ENCODE measurements at regions not wholly inside any gene's neighbourhood (a gene's known extent, or its start where the extent isn't known, plus 50 kb on each side); places are given as distances from the start of the nearest gene placed in this dataset.

DNA sequence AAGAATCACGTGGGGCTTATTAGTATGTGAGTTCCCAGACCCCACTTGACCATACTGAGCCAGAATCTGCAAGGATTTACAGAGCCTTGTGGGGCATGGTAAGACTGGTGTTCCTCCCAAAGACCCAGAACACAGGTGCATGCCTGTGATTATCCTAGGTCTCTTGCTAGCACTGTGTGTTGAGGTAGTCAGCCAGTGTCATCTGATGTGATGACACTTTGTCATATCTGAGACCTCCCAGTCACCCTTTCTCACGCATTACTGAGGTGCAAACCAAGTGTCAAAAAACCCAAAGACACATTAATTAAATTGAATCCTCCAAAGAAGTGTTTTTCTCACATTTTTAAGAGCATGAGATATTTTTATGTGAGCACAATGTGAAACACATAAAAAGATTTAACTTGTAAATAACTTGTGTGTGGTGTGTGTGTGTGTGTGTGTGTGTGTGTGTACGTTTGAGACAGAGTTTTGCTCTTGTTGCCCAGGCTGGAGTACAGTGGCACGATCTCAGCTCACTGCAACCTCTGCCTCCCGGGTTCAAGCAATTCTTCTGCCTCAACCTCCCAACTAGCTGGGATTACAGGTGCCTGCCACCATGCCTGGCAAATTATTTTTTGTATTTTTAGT, 162.0 kb upstream of the PRPS1L1 start:
- Histone ChIP-seq H3K4me2 (ENCODE audit: low read length) (no peak overlapping the region), H3K4me3 (ENCODE audit: low read length) (no peak overlapping the region), H2AFZ (ENCODE audit: low read depth, low read length) (no peak overlapping the region), H3K4me1 (ENCODE audit: low read length) (no peaks in the 10 kb centered on the region), H3K9me3 (ENCODE audit: insufficient read depth, low read length) (no peaks in the 10 kb centered on the region), H3K27ac (ENCODE audit: low read length) (no peak overlapping the region), H3K36me3 (replicated peaks; ENCODE audit: low read depth, low read length) (no peaks in the 10 kb centered on the region), H3K27me3 (ENCODE audit: low read depth, low read length) (no peaks in the 10 kb centered on the region), H3K79me2 (ENCODE audit: low read length) (no peaks in the 10 kb centered on the region), H4K20me1 (ENCODE audit: insufficient read depth, low read length) (no peaks in the 10 kb centered on the region), H3K9ac (ENCODE audit: low read length) (no peak overlapping the region)
- TF ChIP-seq, protein P1, sequence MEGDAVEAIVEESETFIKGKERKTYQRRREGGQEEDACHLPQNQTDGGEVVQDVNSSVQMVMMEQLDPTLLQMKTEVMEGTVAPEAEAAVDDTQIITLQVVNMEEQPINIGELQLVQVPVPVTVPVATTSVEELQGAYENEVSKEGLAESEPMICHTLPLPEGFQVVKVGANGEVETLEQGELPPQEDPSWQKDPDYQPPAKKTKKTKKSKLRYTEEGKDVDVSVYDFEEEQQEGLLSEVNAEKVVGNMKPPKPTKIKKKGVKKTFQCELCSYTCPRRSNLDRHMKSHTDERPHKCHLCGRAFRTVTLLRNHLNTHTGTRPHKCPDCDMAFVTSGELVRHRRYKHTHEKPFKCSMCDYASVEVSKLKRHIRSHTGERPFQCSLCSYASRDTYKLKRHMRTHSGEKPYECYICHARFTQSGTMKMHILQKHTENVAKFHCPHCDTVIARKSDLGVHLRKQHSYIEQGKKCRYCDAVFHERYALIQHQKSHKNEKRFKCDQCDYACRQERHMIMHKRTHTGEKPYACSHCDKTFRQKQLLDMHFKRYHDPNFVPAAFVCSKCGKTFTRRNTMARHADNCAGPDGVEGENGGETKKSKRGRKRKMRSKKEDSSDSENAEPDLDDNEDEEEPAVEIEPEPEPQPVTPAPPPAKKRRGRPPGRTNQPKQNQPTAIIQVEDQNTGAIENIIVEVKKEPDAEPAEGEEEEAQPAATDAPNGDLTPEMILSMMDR (IDR thresholded peaks at IDR 0.05; ENCODE audit: low read depth, low read length): no peak

DNA sequence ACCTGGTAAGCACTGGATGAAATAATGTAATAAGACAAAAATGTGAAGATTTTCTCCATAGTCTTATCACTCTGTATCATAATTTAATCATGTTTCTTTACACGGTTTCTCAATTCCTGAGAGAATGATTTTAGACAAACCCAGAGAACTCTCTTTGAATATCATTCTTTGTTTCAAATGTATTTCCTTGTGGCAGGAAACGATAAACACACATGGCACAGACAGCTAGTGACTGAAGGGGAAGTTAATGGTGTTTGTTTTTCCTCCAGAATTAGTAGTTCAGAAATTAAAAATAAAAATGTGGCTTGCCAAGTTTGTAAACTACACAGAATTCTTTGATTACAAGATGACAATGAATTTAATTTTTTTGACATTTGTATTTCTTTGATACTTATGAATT, 163.7 kb upstream of the PRPS1L1 start:
- H3K27ac ChIP-seq (ENCODE audit: low read length): no peak overlapping the region
- no peak for TF ChIP-seq EZH2phosphoT487 (IDR thresholded peaks at IDR 0.05; ENCODE audit: low read depth)
- TF ChIP-seq, protein P1 (IDR thresholded peaks at IDR 0.05; ENCODE audit: low read depth, low read length): no peak

DNA sequence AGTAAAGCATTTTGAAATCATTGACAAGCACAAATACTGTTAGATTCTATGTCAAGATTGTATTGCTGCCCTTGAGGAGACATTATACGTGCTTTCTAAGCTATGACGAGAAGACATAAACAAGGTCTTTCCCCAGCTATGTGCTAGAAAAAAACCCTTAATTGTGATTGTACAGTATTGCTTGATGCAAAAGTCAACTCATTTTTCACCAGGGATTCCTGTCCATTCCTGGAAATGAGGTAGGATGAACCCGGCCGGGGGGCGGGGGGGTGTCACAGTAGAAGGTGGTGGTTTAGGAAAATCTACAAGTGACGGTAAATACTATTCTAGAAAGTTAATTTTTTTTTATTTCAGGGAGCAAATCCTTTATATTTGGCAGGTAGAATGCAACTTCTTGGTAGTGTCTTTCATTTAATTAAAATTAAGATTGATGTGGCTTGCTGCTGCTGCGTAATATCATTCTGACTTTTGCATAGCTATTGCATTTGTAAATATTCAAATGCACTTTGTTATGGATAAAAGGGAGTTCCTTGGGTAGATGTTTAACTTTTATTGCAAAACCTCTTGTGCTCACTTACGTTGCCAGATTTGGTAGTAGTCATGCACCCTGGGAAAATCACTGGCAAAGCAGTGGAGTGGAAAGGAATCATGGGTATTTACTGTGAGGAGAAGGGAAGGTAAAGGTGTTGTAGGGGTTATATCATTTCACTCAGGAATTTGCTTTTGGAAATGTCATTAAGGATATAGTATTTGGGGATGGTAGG, 164.4 kb upstream of the PRPS1L1 start:
- no peaks in the 10 kb centered on the region for H3K27me3 ChIP-seq (ENCODE audit: low read depth, low read length)
- TF ChIP-seq EZH2phosphoT487 (IDR thresholded peaks at IDR 0.05; ENCODE audit: low read depth): no peak
- TF ChIP-seq, protein P1 (IDR thresholded peaks at IDR 0.05; ENCODE audit: low read depth, low read length): no peak

More for the DNA sequence above, 163.7 kb upstream of the PRPS1L1 start:
- H3K4me3 ChIP-seq (ENCODE audit: low read length): no peak overlapping the region
- H3K9me3 ChIP-seq (ENCODE audit: insufficient read depth, low read length): no peaks in the 10 kb centered on the region
- H3K79me2 ChIP-seq (ENCODE audit: low read length): no peaks in the 10 kb centered on the region
- no peaks in the 10 kb centered on the region for H3K27me3 ChIP-seq (ENCODE audit: low read depth, low read length)
- no peak overlapping the region for H3K9ac ChIP-seq (ENCODE audit: low read length)
- no peaks in the 10 kb centered on the region for H3K36me3 ChIP-seq (replicated peaks; ENCODE audit: low read depth, low read length)
- no peaks in the 10 kb centered on the region for H4K20me1 ChIP-seq (ENCODE audit: insufficient read depth, low read length)
- no peak overlapping the region for H2AFZ ChIP-seq (ENCODE audit: low read depth, low read length)
- no peak overlapping the region for H3K4me2 ChIP-seq (ENCODE audit: low read length)
- no peaks in the 10 kb centered on the region for H3K4me1 ChIP-seq (ENCODE audit: low read length)

DNA sequence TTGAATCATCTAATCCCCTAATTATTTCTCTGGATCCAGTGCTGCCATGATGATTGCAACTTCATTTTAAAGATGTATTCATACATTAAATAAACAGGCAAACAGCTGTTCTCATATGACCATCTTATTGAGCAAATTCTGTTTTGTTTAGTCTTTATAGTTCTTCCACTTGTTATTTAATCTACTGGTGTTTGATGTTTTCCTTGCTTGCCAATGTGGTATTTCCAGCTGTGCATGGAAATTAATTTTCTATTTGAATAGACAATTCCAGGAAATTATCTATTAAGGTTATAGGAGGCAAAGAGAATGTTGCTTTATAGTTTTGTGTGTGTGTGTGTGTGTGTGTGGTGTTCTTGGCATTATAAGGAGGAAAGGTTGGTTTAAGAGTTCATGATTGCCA, 167.0 kb upstream of the PRPS1L1 start:
- TF ChIP-seq, protein P1 (IDR thresholded peaks at IDR 0.05; ENCODE audit: low read depth, low read length): no peak
- no peak for TF ChIP-seq EZH2phosphoT487 (IDR thresholded peaks at IDR 0.05; ENCODE audit: low read depth)
- Histone ChIP-seq H3K27ac (ENCODE audit: low read length) (no peak overlapping the region), H3K9ac (ENCODE audit: low read length) (no peak overlapping the region), H3K4me1 (ENCODE audit: low read length) (no peaks in the 10 kb centered on the region), H2AFZ (ENCODE audit: low read depth, low read length) (no peak overlapping the region), H4K20me1 (ENCODE audit: insufficient read depth, low read length) (no peaks in the 10 kb centered on the region), H3K4me2 (ENCODE audit: low read length) (no peak overlapping the region), H3K36me3 (replicated peaks; ENCODE audit: low read depth, low read length) (no peaks in the 10 kb centered on the region), H3K9me3 (ENCODE audit: insufficient read depth, low read length) (no peaks in the 10 kb centered on the region), H3K79me2 (ENCODE audit: low read length) (no peaks in the 10 kb centered on the region), H3K27me3 (ENCODE audit: low read depth, low read length) (no peaks in the 10 kb centered on the region), H3K4me3 (ENCODE audit: low read length) (no peak overlapping the region)

More for the DNA sequence above, 164.4 kb upstream of the PRPS1L1 start:
- Histone ChIP-seq H3K4me1 (ENCODE audit: low read length) (no peaks in the 10 kb centered on the region), H3K9ac (ENCODE audit: low read length) (no peak overlapping the region), H3K79me2 (ENCODE audit: low read length) (no peaks in the 10 kb centered on the region), H3K27ac (ENCODE audit: low read length) (no peak overlapping the region), H3K9me3 (ENCODE audit: insufficient read depth, low read length) (no peaks in the 10 kb centered on the region), H3K36me3 (replicated peaks; ENCODE audit: low read depth, low read length) (no peaks in the 10 kb centered on the region), H4K20me1 (ENCODE audit: insufficient read depth, low read length) (no peaks in the 10 kb centered on the region), H3K4me3 (ENCODE audit: low read length) (no peak overlapping the region), H3K4me2 (ENCODE audit: low read length) (no peak overlapping the region), H2AFZ (ENCODE audit: low read depth, low read length) (no peak overlapping the region)
